NB4 (cell line): ENCODE measurements at regions not wholly inside any gene's neighbourhood (a gene's known extent, or its start where the extent isn't known, plus 50 kb on each side); places are given as distances from the start of the nearest gene placed in this dataset.

Source experiments
- CTCF ChIP-seq: IDR thresholded peaks from one replicate; pipeline ENCODE4 v1.5.1; 2012; ENCODE audit warnings: low read depth, low read length
- MAX ChIP-seq: IDR thresholded peaks from 2 replicates; pipeline ENCODE4 v1.6.1; 2011; ENCODE audit warnings: low read depth, low read length
- POLR2A ChIP-seq: IDR thresholded peaks from 2 replicates; pipeline ENCODE4 v1.6.1; 2011; ENCODE audit warnings: mild to moderate bottlenecking; ENCODE audit not compliant: insufficient read length; ENCODE audit errors: extremely low read depth

GRCh38 chr10:108521827-108522492 is 1357.5 kb upstream of the SORCS1 start:
- no peak for TF ChIP-seq CTCF
- no peak for TF ChIP-seq POLR2A
- TF ChIP-seq MAX: no peak
